Spleen (tissue), 11 donors: ENCODE measurements at regions not wholly inside any gene's neighbourhood (a gene's known extent, or its start where the extent isn't known, plus 50 kb on each side); places are given as distances from the start of the nearest gene placed in this dataset.

Experiments used
- DNase-seq: peaks from one replicate; pipeline ENCODE4 v3.0.0-alpha.2; 2020
- H3K27ac ChIP-seq, 8 donors: fragments of 200-600 bp; sonication (generic) in 7 of 8; 1 replicate in 4 of 8; 2 replicates in 4 of 8; pipeline versions ENCODE4 v1.5.0 to v1.8.0; 2016 to 2021; ENCODE audit warnings: inconsistent platforms in 4 of 8, mild to moderate bottlenecking in 4 of 8, moderate library complexity in 1 of 8
- H3K27me3 ChIP-seq, 7 donors: fragments of 200-600 bp; sonication (generic) in 6 of 7; replicated peaks in 1 of 7; 1 replicate in 4 of 7; 2 replicates in 3 of 7; pipeline versions ENCODE4 v1.5.0 to v1.8.0; 2016 to 2021; ENCODE audit warnings: inconsistent platforms in 3 of 7, mild to moderate bottlenecking in 1 of 7
- H3K36me3 ChIP-seq, 6 donors: fragments of 200-600 bp; sonication (generic) in 5 of 6; 1 replicate in 4 of 6; 2 replicates in 2 of 6; pipeline versions ENCODE4 v1.5.0 to v1.8.0; 2016 to 2021; ENCODE audit warnings: inconsistent platforms in 2 of 6
- H3K4me1 ChIP-seq, 6 donors: fragments of 200-600 bp; sonication (generic) in 5 of 6; 1 replicate in 3 of 6; 2 replicates in 3 of 6; pipeline versions ENCODE4 v1.5.0 to v1.8.0; 2016 to 2021; ENCODE audit warnings: inconsistent platforms in 3 of 6
- H3K4me3 ChIP-seq, 8 donors: fragments of 200-600 bp; sonication (generic) in 7 of 8; 1 replicate in 4 of 8; 2 replicates in 4 of 8; pipeline versions ENCODE4 v1.5.0 to v1.8.0; 2016 to 2021; ENCODE audit warnings: inconsistent platforms in 4 of 8, mild to moderate bottlenecking in 4 of 8, moderate library complexity in 2 of 8
- H3K9me3 ChIP-seq, 8 donors: fragments of 200-600 bp; sonication (generic) in 7 of 8; 1 replicate in 4 of 8; 2 replicates in 4 of 8; pipeline versions ENCODE4 v1.5.0 to v1.8.0; 2016 to 2021; ENCODE audit warnings: inconsistent platforms in 4 of 8
- POLR2A ChIP-seq, 3 donors: fragments of 450-650 bp; IDR thresholded peaks; one replicate each; pipeline ENCODE4 v1.5.1; 2017; ENCODE audit warnings: antibody characterized with exemption in 3 of 3, mild to moderate bottlenecking in 1 of 3
- POLR2AphosphoS5 ChIP-seq, 3 donors: sonication (generic); formaldehyde crosslinking; IDR thresholded peaks; one replicate each; pipeline ENCODE4 v1.5.1; 2017; ENCODE audit warnings: antibody characterized with exemption in 3 of 3
- WGBS, 5 donors: extraction: QIAGEN DNeasy Blood & Tissue Kit in 3 of 5; methylation state at CpG; one replicate each; pipeline versions ENCODE4 v1.1.5 to v1.1.7; 2013 to 2018; 5-methylcytosine and 5-hydroxymethylcytosine counted together
- intact Hi-C: fragments of 100-400 bp; cut with DNase I; formaldehyde crosslinking; loops from one replicate; pipeline ENCODE4 v1.15.0; 2023; ENCODE audit warnings: low total_unique reads
- TF ChIP-seq, protein P1 (sequence below), 11 experiments: fragments of 200-600 bp in 7 of 11; fragments of 450-650 bp in 4 of 11; sonication (generic) in 4 of 11; IDR thresholded peaks in 8 of 11; conservative IDR thresholded peaks in 3 of 11; 1 replicate in 7 of 11; 2 replicates in 4 of 11; pipeline versions ENCODE4 v1.4.0 to v1.8.0; 2016 to 2021; ENCODE audit warnings: antibody characterized with exemption in 11 of 11, inconsistent platforms in 4 of 11, mild to moderate bottlenecking in 1 of 11
- donor health status: healthy with polysubstance abuse.
- donor health status: DM: no; HTN: no; CAD: no; lungs with moderate emphysema.
- donor health status: DM: no; HTN: no; CAD: no.
- donor health status: Bipolar disorder and iron deficiency.
- donor health status: healthy.
- donor health status: DM: no; HTN: no; CAD: no.
- donor health status: DM: yes; HTN: yes; CAD: no.

DNA sequence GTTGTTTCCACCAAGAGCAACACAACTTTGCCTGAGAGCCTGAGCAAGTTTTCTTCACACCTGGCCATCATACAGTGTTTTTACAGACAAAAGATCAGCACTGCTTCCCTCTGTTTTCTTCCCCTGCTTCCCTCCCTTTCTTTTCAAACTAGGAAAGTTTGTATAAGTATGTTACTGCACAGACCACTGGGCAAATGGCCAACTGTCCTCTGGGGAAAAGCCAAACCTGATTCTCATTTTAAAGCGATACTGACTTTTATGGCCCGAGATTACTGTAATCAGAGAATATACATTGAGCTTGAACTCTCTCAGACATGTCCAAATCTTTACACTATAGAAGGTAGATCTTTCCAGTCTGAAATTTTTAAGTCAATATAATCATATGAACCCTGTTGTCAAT is 415.0 kb downstream of the NFIB start:
- WGBS, 5 donors, result 42 to 86% (median 67%) methylated on average over 2 of the region's 2 CpGs
- H3K4me3 ChIP-seq, result no peak overlapping the region
- intact Hi-C loops, result no loop called here
- peaks cover 0 to 11% (median 0%) of the 10 kb centered on the region in 6 donors for H3K4me1 ChIP-seq
- TF ChIP-seq, protein P1, sequence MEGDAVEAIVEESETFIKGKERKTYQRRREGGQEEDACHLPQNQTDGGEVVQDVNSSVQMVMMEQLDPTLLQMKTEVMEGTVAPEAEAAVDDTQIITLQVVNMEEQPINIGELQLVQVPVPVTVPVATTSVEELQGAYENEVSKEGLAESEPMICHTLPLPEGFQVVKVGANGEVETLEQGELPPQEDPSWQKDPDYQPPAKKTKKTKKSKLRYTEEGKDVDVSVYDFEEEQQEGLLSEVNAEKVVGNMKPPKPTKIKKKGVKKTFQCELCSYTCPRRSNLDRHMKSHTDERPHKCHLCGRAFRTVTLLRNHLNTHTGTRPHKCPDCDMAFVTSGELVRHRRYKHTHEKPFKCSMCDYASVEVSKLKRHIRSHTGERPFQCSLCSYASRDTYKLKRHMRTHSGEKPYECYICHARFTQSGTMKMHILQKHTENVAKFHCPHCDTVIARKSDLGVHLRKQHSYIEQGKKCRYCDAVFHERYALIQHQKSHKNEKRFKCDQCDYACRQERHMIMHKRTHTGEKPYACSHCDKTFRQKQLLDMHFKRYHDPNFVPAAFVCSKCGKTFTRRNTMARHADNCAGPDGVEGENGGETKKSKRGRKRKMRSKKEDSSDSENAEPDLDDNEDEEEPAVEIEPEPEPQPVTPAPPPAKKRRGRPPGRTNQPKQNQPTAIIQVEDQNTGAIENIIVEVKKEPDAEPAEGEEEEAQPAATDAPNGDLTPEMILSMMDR (IDR thresholded peaks at IDR 0.05 in 8 of 11, conservative IDR thresholded peaks at IDR 0.05 in 3 of 11), result no peak
- TF ChIP-seq POLR2A (IDR thresholded peaks at IDR 0.05), result no peak
- TF ChIP-seq POLR2AphosphoS5 (IDR thresholded peaks at IDR 0.05), result no peak
- H3K9me3 ChIP-seq, result no peaks in the 10 kb centered on the region
- no peak for DNase-seq
- H3K36me3 ChIP-seq, result no peaks in the 10 kb centered on the region
- no peaks in the 10 kb centered on the region for H3K27me3 ChIP-seq
- no peak overlapping the region for H3K27ac ChIP-seq

DNA sequence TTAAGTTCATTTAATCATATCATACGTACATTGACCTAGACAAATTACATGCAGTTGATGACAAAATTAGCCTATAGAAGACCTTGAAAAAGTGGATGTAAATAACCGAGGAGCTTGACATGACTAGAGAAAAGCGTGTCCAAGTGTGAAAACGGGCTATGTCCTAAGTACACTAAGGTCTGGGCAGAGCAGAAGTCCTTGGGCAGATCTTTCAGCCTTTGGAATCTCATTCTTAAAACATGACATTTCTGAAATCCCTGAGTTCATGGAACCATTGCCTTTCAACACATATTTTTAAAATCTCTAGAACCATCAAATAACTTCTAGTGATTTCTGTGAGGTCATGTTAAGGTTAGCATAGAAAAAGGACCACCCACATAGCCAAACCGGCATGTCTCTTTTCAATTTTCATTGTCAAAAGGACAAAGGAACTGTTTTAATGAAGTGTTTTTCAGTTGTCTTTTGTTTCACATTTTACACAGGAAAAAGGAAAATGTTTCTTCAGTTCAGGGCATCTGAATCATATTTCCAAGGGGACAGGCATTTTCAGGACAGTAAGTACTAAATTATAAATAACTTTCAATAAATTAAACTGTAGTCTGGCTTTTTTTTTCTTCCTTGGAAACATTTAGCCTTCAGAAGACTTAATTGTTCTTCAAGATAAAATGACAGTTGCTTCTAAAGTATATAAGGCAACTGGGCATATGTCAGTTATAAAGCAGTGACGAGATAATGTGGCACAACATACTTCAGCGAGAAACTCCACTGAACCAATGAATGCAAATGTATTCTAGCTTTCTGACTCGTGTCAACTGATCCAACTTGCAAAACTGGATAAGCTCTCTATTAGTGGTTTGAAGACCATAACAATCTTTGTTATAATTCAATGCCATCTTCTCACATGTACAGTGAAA is 416.8 kb downstream of the NFIB start:
- no peaks in the 10 kb centered on the region for H3K27me3 ChIP-seq
- whole genome bisulfite sequencing, 5 donors, result 58 to 73% (median 71%) methylated on average over 8 of the region's 8 CpGs
- intact Hi-C loops, result no loop called here
- TF ChIP-seq POLR2A (IDR thresholded peaks at IDR 0.05), result no peak
- TF ChIP-seq, protein P1 (IDR thresholded peaks at IDR 0.05 in 8 of 11, conservative IDR thresholded peaks at IDR 0.05 in 3 of 11), result no peak
- no peak for TF ChIP-seq POLR2AphosphoS5 (IDR thresholded peaks at IDR 0.05)
- H3K4me1 ChIP-seq, result peaks cover 0 to 11% (median 0%) of the 10 kb centered on the region in 6 donors
- peaks cover 0 to 4% (median 0%) of the 10 kb centered on the region in 8 donors for H3K9me3 ChIP-seq
- H3K4me3 ChIP-seq, result no peak overlapping the region
- H3K27ac ChIP-seq, result no peak overlapping the region
- no peak for DNase-seq
- no peaks in the 10 kb centered on the region for H3K36me3 ChIP-seq

DNA sequence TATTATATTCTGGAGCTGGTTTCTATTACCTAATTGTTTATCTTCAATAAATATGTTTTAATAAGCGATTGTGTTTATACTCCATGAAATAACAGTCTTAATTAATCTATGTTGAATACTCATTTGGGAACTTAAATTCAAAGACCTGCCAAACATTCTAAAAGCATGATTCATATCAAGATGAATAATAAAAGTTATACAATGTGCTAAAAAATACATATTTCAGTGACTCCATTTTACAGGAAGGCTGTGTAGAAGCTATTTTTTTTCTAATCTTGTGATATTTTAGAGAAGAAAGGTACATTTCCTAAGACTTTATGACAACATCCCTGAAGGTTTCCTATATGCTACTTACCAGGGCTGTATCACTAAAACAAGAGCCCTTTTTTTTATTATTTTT is 417.9 kb downstream of the NFIB start:
- H3K4me3 ChIP-seq, result no peak overlapping the region
- H3K27ac ChIP-seq, result no peak overlapping the region
- peaks cover 0 to 11% (median 0%) of the 10 kb centered on the region in 6 donors for H3K4me1 ChIP-seq
- TF ChIP-seq POLR2AphosphoS5 (IDR thresholded peaks at IDR 0.05), result no peak
- no peaks in the 10 kb centered on the region for H3K27me3 ChIP-seq
- H3K36me3 ChIP-seq, result no peaks in the 10 kb centered on the region
- no peak for DNase-seq
- intact Hi-C loops, result no loop called here
- 83 to 93% (median 93%) methylated on average over 1 of the region's 1 CpG for WGBS, 5 donors
- H3K9me3 ChIP-seq, result peaks cover 0 to 4% (median 0%) of the 10 kb centered on the region in 8 donors

DNA sequence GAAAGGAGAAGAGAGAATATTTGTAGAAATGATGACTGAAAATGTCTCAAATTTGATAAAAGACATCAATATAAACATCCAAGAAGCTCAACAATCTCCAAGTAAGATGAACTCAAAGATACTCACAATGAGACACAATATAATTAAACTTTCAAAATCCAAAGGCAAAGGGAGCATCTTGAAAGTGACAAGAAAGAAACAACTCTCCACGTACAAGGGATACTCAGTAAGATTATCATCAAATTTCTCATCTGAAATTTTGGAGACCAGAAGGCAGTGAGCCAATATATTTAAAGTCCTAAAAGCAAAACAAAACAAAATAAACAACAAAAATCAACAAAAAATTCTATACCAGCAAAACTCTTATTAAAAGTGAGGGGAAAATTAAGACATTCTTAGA is 428.7 kb downstream of the NFIB start:
- DNase-seq, result no peak
- H3K9me3 ChIP-seq, result peaks cover 0 to 47% (median 30%) of the 10 kb centered on the region in 8 donors
- TF ChIP-seq, protein P1 (IDR thresholded peaks at IDR 0.05 in 8 of 11, conservative IDR thresholded peaks at IDR 0.05 in 3 of 11), result no peak
- TF ChIP-seq POLR2AphosphoS5 (IDR thresholded peaks at IDR 0.05) (no peak), POLR2A (IDR thresholded peaks at IDR 0.05) (no peak)
- no peak overlapping the region for H3K27ac ChIP-seq
- 75 to 88% (median 78%) methylated on average over 1 of the region's 1 CpG for WGBS, 5 donors
- no peak overlapping the region for H3K4me3 ChIP-seq
- H3K4me1 ChIP-seq, result no peaks in the 10 kb centered on the region
- H3K27me3 ChIP-seq, result no peaks in the 10 kb centered on the region
- no peaks in the 10 kb centered on the region for H3K36me3 ChIP-seq
- intact Hi-C loops, result no loop called here
